ENCODE measurements at regions not wholly inside any gene's neighbourhood (a gene's known extent, or its start where the extent isn't known, plus 50 kb on each side); places are given as distances from the start of the nearest gene placed in this dataset.

DNA sequence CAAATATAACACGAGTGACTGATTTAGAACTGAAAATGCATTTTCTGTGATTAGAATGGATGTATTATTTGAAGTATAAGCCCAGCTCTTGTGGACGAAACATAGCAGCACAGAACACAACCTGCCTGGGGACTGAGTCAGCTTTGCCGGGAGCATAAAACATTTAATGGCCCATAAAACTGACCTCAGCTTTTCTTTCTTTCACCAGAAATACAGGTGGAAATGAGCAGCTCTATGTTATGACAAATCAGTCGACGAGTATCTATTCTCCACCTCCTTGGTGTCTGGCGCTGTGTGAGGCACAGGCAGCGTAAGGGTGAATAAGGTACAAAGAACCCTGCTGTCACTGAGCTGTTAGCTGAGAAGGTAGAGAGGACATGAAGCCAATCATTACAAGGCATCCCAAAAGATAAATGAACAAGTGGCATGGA lies 471.6 kb upstream of the AKR1E2 start:
- DNase-seq (ENCODE audit: low spot score) = no peak
- peak overlapping the region; percentile 73 to 79 for H3K27ac ChIP-seq
- no peak for ATAC-seq (ENCODE audit: insufficient number of reproducible peaks, low FRiP score, low read depth)
- H3K36me3 ChIP-seq = no peaks in the 10 kb centered on the region
- no peaks in the 10 kb centered on the region for H3K27me3 ChIP-seq (replicated peaks; ENCODE audit: insufficient read depth)
- H3K9me3 ChIP-seq = no peaks in the 10 kb centered on the region
- peaks cover 18 to 50% of the 10 kb centered on the region in 2 donors for H3K4me1 ChIP-seq (ENCODE audit: control insufficient read depth in 1 of 2, low read depth in 2 of 2)
- H3K4me3 ChIP-seq = no peak overlapping the region
- TF ChIP-seq, protein P1, sequence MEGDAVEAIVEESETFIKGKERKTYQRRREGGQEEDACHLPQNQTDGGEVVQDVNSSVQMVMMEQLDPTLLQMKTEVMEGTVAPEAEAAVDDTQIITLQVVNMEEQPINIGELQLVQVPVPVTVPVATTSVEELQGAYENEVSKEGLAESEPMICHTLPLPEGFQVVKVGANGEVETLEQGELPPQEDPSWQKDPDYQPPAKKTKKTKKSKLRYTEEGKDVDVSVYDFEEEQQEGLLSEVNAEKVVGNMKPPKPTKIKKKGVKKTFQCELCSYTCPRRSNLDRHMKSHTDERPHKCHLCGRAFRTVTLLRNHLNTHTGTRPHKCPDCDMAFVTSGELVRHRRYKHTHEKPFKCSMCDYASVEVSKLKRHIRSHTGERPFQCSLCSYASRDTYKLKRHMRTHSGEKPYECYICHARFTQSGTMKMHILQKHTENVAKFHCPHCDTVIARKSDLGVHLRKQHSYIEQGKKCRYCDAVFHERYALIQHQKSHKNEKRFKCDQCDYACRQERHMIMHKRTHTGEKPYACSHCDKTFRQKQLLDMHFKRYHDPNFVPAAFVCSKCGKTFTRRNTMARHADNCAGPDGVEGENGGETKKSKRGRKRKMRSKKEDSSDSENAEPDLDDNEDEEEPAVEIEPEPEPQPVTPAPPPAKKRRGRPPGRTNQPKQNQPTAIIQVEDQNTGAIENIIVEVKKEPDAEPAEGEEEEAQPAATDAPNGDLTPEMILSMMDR (IDR thresholded peaks at IDR 0.05) = no peak

DNA sequence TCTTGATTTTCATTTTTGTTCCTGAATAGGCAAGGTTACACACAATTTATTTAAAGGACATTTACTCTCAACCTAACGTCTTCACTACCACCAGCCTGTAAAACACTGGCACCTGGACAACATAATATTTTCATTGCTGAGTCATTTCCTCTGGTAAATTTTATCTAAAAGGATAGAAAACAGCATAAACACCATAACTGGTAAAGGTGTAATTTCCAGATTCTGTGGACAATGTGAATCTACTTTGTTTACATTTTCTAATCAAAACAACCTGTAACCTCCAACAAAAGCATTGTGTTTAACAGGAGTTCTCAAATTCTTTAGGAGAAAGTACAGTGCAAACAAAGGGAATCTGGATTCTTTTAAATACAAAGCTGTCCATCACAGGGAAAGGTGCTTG lies 472.0 kb upstream of the AKR1E2 start:
- ATAC-seq (ENCODE audit: insufficient number of reproducible peaks, low FRiP score, low read depth) = no peak

DNA sequence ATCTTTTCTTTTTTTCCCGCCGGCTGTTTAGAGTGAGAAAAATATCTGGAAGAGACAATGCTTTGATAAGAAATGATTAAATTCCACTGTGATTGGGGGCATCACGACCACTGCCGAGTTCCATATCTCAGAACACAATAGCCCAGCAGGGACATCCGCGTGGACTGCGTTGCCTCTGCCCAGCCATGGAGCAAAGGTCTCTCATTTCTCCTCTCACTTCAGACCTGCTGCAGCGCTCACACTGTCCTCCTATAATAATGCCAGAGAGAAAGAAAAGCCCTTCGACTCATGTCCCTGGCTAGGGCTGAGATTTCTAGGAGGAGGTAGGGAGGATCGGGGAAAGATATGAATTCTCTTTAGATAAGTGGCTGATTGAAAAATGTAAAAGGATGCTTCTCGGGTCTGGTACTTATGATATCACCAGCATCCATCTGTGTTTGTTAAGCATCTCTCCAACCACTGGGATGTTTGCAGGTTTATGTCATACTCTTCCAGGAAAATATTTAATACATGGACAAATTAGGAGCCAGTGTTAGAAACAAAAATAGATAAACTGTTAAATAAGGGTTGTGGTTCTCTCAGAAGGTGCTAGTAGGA lies 472.9 kb upstream of the AKR1E2 start:
- ATAC-seq (ENCODE audit: insufficient number of reproducible peaks, low FRiP score, low read depth) (no peak), DNase-seq (ENCODE audit: low spot score) (no peak)
- Histone ChIP-seq H3K4me3 (no peak overlapping the region), H3K27ac (peak overlapping the region; percentile 73 to 79), H3K4me1 (ENCODE audit: control insufficient read depth in 1 of 2, low read depth in 2 of 2) (peaks cover 19 to 55% of the 10 kb centered on the region in 2 donors), H3K27me3 (replicated peaks; ENCODE audit: insufficient read depth) (no peaks in the 10 kb centered on the region), H3K9me3 (no peaks in the 10 kb centered on the region), H3K36me3 (no peaks in the 10 kb centered on the region)
- TF ChIP-seq, protein P1 (IDR thresholded peaks at IDR 0.05) = no peak

More for the DNA sequence above, 472.0 kb upstream of the AKR1E2 start:
- H3K9me3 ChIP-seq = no peaks in the 10 kb centered on the region
- no peaks in the 10 kb centered on the region for H3K36me3 ChIP-seq
- no peaks in the 10 kb centered on the region for H3K27me3 ChIP-seq (replicated peaks; ENCODE audit: insufficient read depth)
- TF ChIP-seq, protein P1 (IDR thresholded peaks at IDR 0.05) = no peak
- peak overlapping the region; percentile 73 to 79 for H3K27ac ChIP-seq
- DNase-seq (ENCODE audit: low spot score) = no peak
- H3K4me3 ChIP-seq = no peak overlapping the region
- H3K4me1 ChIP-seq (ENCODE audit: control insufficient read depth in 1 of 2, low read depth in 2 of 2) = peaks cover 19 to 54% of the 10 kb centered on the region in 2 donors

DNA sequence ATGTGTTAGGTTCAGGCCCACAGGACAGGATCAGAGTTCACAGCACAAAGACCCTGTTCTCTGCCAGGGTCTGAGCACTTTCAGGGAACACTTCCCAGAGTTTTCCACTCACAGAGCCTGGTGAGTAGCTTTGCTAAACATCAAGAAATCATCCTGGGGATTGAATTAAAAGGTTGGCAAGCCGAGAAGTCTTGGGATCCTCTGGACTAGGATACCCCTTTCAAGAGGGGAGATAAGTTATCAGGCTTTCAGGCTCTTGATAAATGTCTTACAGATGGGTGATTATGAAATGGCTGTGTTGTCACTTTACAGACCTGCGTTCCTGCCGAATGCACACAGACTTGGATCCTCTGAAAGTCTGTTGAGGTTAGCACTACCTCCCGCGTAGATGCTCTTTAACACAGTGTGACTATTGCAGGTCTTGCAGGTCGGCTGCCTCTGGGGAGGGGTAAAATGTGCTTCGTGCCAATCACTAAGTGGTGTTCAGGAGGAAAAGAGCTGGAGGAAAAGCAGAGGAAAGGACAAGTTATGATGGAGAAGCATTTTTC lies 473.5 kb upstream of the AKR1E2 start:
- H3K36me3 ChIP-seq = no peaks in the 10 kb centered on the region
- H3K27me3 ChIP-seq (replicated peaks; ENCODE audit: insufficient read depth) = no peaks in the 10 kb centered on the region
- no peak for DNase-seq (ENCODE audit: low spot score)
- no peaks in the 10 kb centered on the region for H3K9me3 ChIP-seq
- peaks cover 19 to 55% of the 10 kb centered on the region in 2 donors for H3K4me1 ChIP-seq (ENCODE audit: control insufficient read depth in 1 of 2, low read depth in 2 of 2)
- TF ChIP-seq, protein P1 (IDR thresholded peaks at IDR 0.05) = no peak
- peak overlapping the region; percentile 73 to 79 for H3K27ac ChIP-seq
- H3K4me3 ChIP-seq = no peak overlapping the region
- ATAC-seq (ENCODE audit: insufficient number of reproducible peaks, low FRiP score, low read depth) = peak; percentile 20

DNA sequence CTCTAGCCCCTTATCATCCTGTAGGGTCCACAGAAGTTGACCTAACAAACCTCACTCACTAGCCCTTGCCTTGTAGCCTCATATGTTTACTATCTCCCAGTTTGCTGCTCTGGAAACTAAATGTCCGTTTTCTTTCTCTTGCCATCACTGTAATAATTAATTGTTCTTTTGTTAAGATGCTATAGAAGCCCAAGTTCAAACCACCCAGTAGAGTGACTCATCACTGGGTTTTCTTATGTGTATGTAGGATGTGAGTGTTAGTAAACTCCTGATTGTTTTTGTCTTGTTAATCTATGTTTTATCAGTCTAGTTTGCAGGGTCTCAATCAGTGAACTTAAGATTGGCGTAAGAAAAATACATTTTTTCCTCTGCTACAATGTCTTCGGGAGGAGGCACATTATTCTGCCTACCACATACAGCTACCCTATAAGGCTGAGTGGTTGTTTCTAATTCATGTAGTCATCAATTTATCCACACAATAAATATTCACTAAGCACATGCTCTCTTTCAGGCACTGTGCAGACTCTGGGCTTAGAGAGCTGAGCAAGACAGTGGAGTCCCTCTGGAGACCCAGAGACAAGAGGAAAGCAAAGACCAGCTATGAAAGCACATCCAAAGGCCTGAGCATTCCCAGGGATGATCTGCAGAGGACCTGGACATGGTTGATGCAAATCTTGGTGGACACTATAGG lies 474.1 kb upstream of the AKR1E2 start:
- Histone ChIP-seq H3K36me3 (no peaks in the 10 kb centered on the region), H3K9me3 (no peaks in the 10 kb centered on the region), H3K27me3 (replicated peaks; ENCODE audit: insufficient read depth) (no peaks in the 10 kb centered on the region), H3K4me3 (no peak overlapping the region), H3K4me1 (ENCODE audit: control insufficient read depth in 1 of 2, low read depth in 2 of 2) (peaks cover 19 to 55% of the 10 kb centered on the region in 2 donors), H3K27ac (peak overlapping the region; percentile 73 to 79)
- TF ChIP-seq, protein P1 (IDR thresholded peaks at IDR 0.05) = no peak
- DNase-seq (ENCODE audit: low spot score) (no peak), ATAC-seq (ENCODE audit: insufficient number of reproducible peaks, low FRiP score, low read depth) (no peak)
